ENCODE measurements at regions not wholly inside any gene's neighbourhood (a gene's known extent, or its start where the extent isn't known, plus 50 kb on each side); places are given as distances from the start of the nearest gene placed in this dataset.

DNA sequence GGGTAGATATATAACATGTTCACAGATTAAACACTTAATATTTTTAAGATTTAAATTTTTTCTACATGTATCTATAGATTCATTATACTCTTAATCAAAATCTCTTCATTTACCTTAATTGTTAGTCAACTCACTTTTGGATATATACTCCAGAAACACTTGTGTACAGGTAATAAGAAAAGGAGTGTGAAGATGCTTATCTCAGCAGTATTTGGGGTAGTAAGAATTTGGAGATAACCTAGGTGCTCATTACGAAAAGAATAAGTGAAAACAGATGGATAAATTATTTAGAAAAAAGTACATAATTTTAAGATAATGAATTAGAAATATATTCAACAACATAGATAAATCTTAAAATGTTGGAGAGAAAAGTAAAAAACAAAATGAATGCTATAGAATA, 226.5 kb upstream of the PLSCR5 start:
- Histone ChIP-seq H3K27ac (replicated peaks; ENCODE audit: low read length) (no peak overlapping the region), H2AK5ac (ENCODE audit: low read depth, low read length) (no peak overlapping the region), H2BK5ac (ENCODE audit: low read length) (no peak overlapping the region), H4K8ac (ENCODE audit: low read depth, low read length) (no peak overlapping the region), H2BK120ac (ENCODE audit: low read depth, low read length) (no peak overlapping the region), H3K9ac (ENCODE audit: low read depth, low read length, poor library complexity) (no peak overlapping the region), H2AFZ (ENCODE audit: low read length) (no peak overlapping the region), H3K4me2 (ENCODE audit: insufficient read depth, low read length, poor library complexity, severe bottlenecking) (no peak overlapping the region), H3K4me1 (ENCODE audit: control insufficient read depth in 2 of 2, insufficient read depth in 1 of 2, low read depth in 1 of 2, low read length in 2 of 2) (no peaks in the 10 kb centered on the region), H4K91ac (ENCODE audit: low read depth, low read length, poor library complexity) (no peak overlapping the region), H3K9me3 (replicated peaks in 1 of 2; ENCODE audit: control insufficient read depth in 2 of 2, insufficient read depth in 1 of 2, low read depth in 1 of 2, low read length in 2 of 2) (no peaks in the 10 kb centered on the region), H3K4me3 (ENCODE audit: low read length in 2 of 2) (no peak overlapping the region), H2BK12ac (ENCODE audit: low read length) (no peak overlapping the region), H3K18ac (ENCODE audit: low read length) (no peak overlapping the region), H3K79me1 (ENCODE audit: low read depth, low read length) (no peaks in the 10 kb centered on the region), H3K27me3 (ENCODE audit: control insufficient read depth in 3 of 3, insufficient read depth in 3 of 3, low read depth in 1 of 3, low read length in 3 of 3) (no peaks in the 10 kb centered on the region), H3K14ac (ENCODE audit: low read length) (no peak overlapping the region), H3K23ac (ENCODE audit: low read depth, low read length, poor library complexity) (no peak overlapping the region), H3K36me3 (replicated peaks in 1 of 2; ENCODE audit: control insufficient read depth in 2 of 2, insufficient read depth in 2 of 2, low read length in 2 of 2) (no peaks in the 10 kb centered on the region), H2BK15ac (ENCODE audit: low read length) (no peak overlapping the region), H3K4ac (ENCODE audit: low read length) (no peak overlapping the region)
- WGBS, 2 donors (ENCODE audit: extremely low coverage in 2 of 2, insufficient read length in 2 of 2, insufficient replicate concordance in 1 of 2) = no CpG with 5 or more reads among the region's 1 CpG
- DNase-seq (ENCODE audit: low spot score) = no peak

- no peak overlapping the region for H2BK5ac ChIP-seq (ENCODE audit: low read length)
- H2BK15ac ChIP-seq (ENCODE audit: low read length) = no peak overlapping the region
- H4K8ac ChIP-seq (ENCODE audit: low read depth, low read length) = no peak overlapping the region
- H2AK5ac ChIP-seq (ENCODE audit: low read depth, low read length) = no peak overlapping the region
- no peak overlapping the region for H3K4me3 ChIP-seq (ENCODE audit: low read length in 2 of 2)
- DNase-seq (ENCODE audit: low spot score) = no peak
- H3K36me3 ChIP-seq (replicated peaks in 1 of 2; ENCODE audit: control insufficient read depth in 2 of 2, insufficient read depth in 2 of 2, low read length in 2 of 2) = no peaks in the 10 kb centered on the region
- H3K4ac ChIP-seq (ENCODE audit: low read length) = no peak overlapping the region
- H3K9ac ChIP-seq (ENCODE audit: low read depth, low read length, poor library complexity) = no peak overlapping the region
- H2BK12ac ChIP-seq (ENCODE audit: low read length) = no peak overlapping the region
- H4K91ac ChIP-seq (ENCODE audit: low read depth, low read length, poor library complexity) = no peak overlapping the region
- H3K4me2 ChIP-seq (ENCODE audit: insufficient read depth, low read length, poor library complexity, severe bottlenecking) = no peak overlapping the region
- no peaks in the 10 kb centered on the region for H3K79me1 ChIP-seq (ENCODE audit: low read depth, low read length)
- no peak overlapping the region for H3K27ac ChIP-seq (replicated peaks; ENCODE audit: low read length)
- H2AFZ ChIP-seq (ENCODE audit: low read length) = no peak overlapping the region
- H3K14ac ChIP-seq (ENCODE audit: low read length) = no peak overlapping the region
- H3K23ac ChIP-seq (ENCODE audit: low read depth, low read length, poor library complexity) = no peak overlapping the region
- H3K27me3 ChIP-seq (ENCODE audit: control insufficient read depth in 3 of 3, insufficient read depth in 3 of 3, low read depth in 1 of 3, low read length in 3 of 3) = no peaks in the 10 kb centered on the region
- no peaks in the 10 kb centered on the region for H3K4me1 ChIP-seq (ENCODE audit: control insufficient read depth in 2 of 2, insufficient read depth in 1 of 2, low read depth in 1 of 2, low read length in 2 of 2)
- H3K9me3 ChIP-seq (replicated peaks in 1 of 2; ENCODE audit: control insufficient read depth in 2 of 2, insufficient read depth in 1 of 2, low read depth in 1 of 2, low read length in 2 of 2) = no peaks in the 10 kb centered on the region
- H2BK120ac ChIP-seq (ENCODE audit: low read depth, low read length) = no peak overlapping the region
- no peak overlapping the region for H3K18ac ChIP-seq (ENCODE audit: low read length)
These were observed 225.1 kb upstream of the PLSCR5 start for GRCh38 chr3:146830231-146830630.

DNA sequence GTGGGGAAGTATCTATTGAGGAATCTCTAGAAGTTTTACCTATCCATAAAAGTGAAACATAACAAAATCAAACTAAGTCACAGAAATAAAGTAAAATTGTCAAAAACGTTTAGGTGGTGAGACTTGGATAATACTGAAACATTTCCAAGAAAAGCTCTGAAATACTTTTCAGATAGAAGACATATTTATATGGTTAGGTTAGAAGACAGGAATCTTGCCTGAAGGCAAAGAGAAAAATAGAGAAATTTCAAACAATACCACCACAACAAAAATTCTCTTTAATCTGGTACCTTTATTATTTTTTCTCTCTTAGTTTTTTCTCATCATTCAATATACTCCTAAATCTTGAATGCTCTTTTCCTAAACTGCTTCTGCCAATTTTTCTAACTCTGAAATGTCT, 222.7 kb upstream of the PLSCR5 start:
- H2BK5ac ChIP-seq (ENCODE audit: low read length) = no peak overlapping the region
- H3K9ac ChIP-seq (ENCODE audit: low read depth, low read length, poor library complexity) = no peak overlapping the region
- H3K4ac ChIP-seq (ENCODE audit: low read length) = no peak overlapping the region
- no CpG with 5 or more reads among the region's 1 CpG for WGBS, 2 donors (ENCODE audit: extremely low coverage in 2 of 2, insufficient read length in 2 of 2, insufficient replicate concordance in 1 of 2)
- H3K14ac ChIP-seq (ENCODE audit: low read length) = no peak overlapping the region
- no peak overlapping the region for H4K91ac ChIP-seq (ENCODE audit: low read depth, low read length, poor library complexity)
- no peak overlapping the region for H3K27ac ChIP-seq (replicated peaks; ENCODE audit: low read length)
- no peaks in the 10 kb centered on the region for H3K9me3 ChIP-seq (replicated peaks in 1 of 2; ENCODE audit: control insufficient read depth in 2 of 2, insufficient read depth in 1 of 2, low read depth in 1 of 2, low read length in 2 of 2)
- no peak overlapping the region for H2BK120ac ChIP-seq (ENCODE audit: low read depth, low read length)
- no peak for DNase-seq (ENCODE audit: low spot score)
- no peak overlapping the region for H3K23ac ChIP-seq (ENCODE audit: low read depth, low read length, poor library complexity)
- no peak overlapping the region for H3K4me3 ChIP-seq (ENCODE audit: low read length in 2 of 2)
- H3K18ac ChIP-seq (ENCODE audit: low read length) = no peak overlapping the region
- no peaks in the 10 kb centered on the region for H3K79me1 ChIP-seq (ENCODE audit: low read depth, low read length)
- no peak overlapping the region for H2BK15ac ChIP-seq (ENCODE audit: low read length)
- no peak overlapping the region for H4K8ac ChIP-seq (ENCODE audit: low read depth, low read length)
- no peaks in the 10 kb centered on the region for H3K27me3 ChIP-seq (ENCODE audit: control insufficient read depth in 3 of 3, insufficient read depth in 3 of 3, low read depth in 1 of 3, low read length in 3 of 3)
- H2AFZ ChIP-seq (ENCODE audit: low read length) = no peak overlapping the region
- H3K4me2 ChIP-seq (ENCODE audit: insufficient read depth, low read length, poor library complexity, severe bottlenecking) = no peak overlapping the region
- H3K36me3 ChIP-seq (replicated peaks in 1 of 2; ENCODE audit: control insufficient read depth in 2 of 2, insufficient read depth in 2 of 2, low read length in 2 of 2) = no peaks in the 10 kb centered on the region
- no peak overlapping the region for H2BK12ac ChIP-seq (ENCODE audit: low read length)
- H2AK5ac ChIP-seq (ENCODE audit: low read depth, low read length) = no peak overlapping the region
- no peaks in the 10 kb centered on the region for H3K4me1 ChIP-seq (ENCODE audit: control insufficient read depth in 2 of 2, insufficient read depth in 1 of 2, low read depth in 1 of 2, low read length in 2 of 2)

GRCh38 chr3:146823622-146824021, 218.5 kb upstream of the PLSCR5 start:
- no peaks in the 10 kb centered on the region for H3K4me1 ChIP-seq (ENCODE audit: control insufficient read depth in 2 of 2, insufficient read depth in 1 of 2, low read depth in 1 of 2, low read length in 2 of 2)
- H3K23ac ChIP-seq (ENCODE audit: low read depth, low read length, poor library complexity) = no peak overlapping the region
- H2AFZ ChIP-seq (ENCODE audit: low read length) = no peak overlapping the region
- no peak overlapping the region for H3K27ac ChIP-seq (replicated peaks; ENCODE audit: low read length)
- no peak overlapping the region for H3K4ac ChIP-seq (ENCODE audit: low read length)
- no CpG with 5 or more reads among the region's 1 CpG for WGBS, 2 donors (ENCODE audit: extremely low coverage in 2 of 2, insufficient read length in 2 of 2, insufficient replicate concordance in 1 of 2)
- H2BK5ac ChIP-seq (ENCODE audit: low read length) = no peak overlapping the region
- H3K9ac ChIP-seq (ENCODE audit: low read depth, low read length, poor library complexity) = no peak overlapping the region
- H3K79me1 ChIP-seq (ENCODE audit: low read depth, low read length) = no peaks in the 10 kb centered on the region
- H4K91ac ChIP-seq (ENCODE audit: low read depth, low read length, poor library complexity) = no peak overlapping the region
- no peaks in the 10 kb centered on the region for H3K9me3 ChIP-seq (replicated peaks in 1 of 2; ENCODE audit: control insufficient read depth in 2 of 2, insufficient read depth in 1 of 2, low read depth in 1 of 2, low read length in 2 of 2)
- H2AK5ac ChIP-seq (ENCODE audit: low read depth, low read length) = no peak overlapping the region
- H3K27me3 ChIP-seq (ENCODE audit: control insufficient read depth in 3 of 3, insufficient read depth in 3 of 3, low read depth in 1 of 3, low read length in 3 of 3) = no peaks in the 10 kb centered on the region
- H4K8ac ChIP-seq (ENCODE audit: low read depth, low read length) = no peak overlapping the region
- H3K14ac ChIP-seq (ENCODE audit: low read length) = no peak overlapping the region
- H3K4me3 ChIP-seq (ENCODE audit: low read length in 2 of 2) = no peak overlapping the region
- H3K18ac ChIP-seq (ENCODE audit: low read length) = no peak overlapping the region
- H2BK12ac ChIP-seq (ENCODE audit: low read length) = no peak overlapping the region
- H2BK15ac ChIP-seq (ENCODE audit: low read length) = no peak overlapping the region
- H3K36me3 ChIP-seq (replicated peaks in 1 of 2; ENCODE audit: control insufficient read depth in 2 of 2, insufficient read depth in 2 of 2, low read length in 2 of 2) = no peaks in the 10 kb centered on the region
- no peak overlapping the region for H3K4me2 ChIP-seq (ENCODE audit: insufficient read depth, low read length, poor library complexity, severe bottlenecking)
- no peak for DNase-seq (ENCODE audit: low spot score)
- H2BK120ac ChIP-seq (ENCODE audit: low read depth, low read length) = no peak overlapping the region
